GM12878 (cell line): ENCODE measurements at regions not wholly inside any gene's neighbourhood (a gene's known extent, or its start where the extent isn't known, plus 50 kb on each side); places are given as distances from the start of the nearest gene placed in this dataset.

Experiments used
- ATAC-seq: fragments of 200-7000 bp; cut with Tn5 transposase; 3 replicates; pipeline ENCODE4 v1.9.1; 2020; ENCODE audit warnings: mild to moderate bottlenecking, moderate library complexity
- BruUV-seq: library from RNA; stranded (reverse); fragments of 400-500 nt; replicated peaks from 2 replicates; lab custom pipeline; 2021; lab: Mats Ljungman, UMichigan
- CTCF ChIA-PET: fragments of 300-600 bp; sonication (Branson Sonifier 250); formaldehyde crosslinking; extraction: SDS; loops from one replicate; lab custom pipeline; 2021; ENCODE audit warnings: inconsistent platforms; lab: Yijun Ruan, JAX
- POLR2A ChIA-PET: fragments of 350-600 bp; formaldehyde crosslinking; extraction: SDS; loops from one replicate; lab custom pipeline; 2021; ENCODE audit warnings: inconsistent platforms; lab: Charles Lee
- RAD21 ChIA-PET: fragments of 300-600 bp; sonication (Branson Sonifier 250); formaldehyde crosslinking; loops from one replicate; lab custom pipeline; 2023; ENCODE audit warnings: antibody characterized with exemption; ENCODE audit not compliant: unreplicated experiment; lab: Charles Lee
- SMC1A ChIA-PET: fragments of 300-600 bp; sonication (Branson Sonifier 250); formaldehyde crosslinking; loops from one replicate; lab custom pipeline; 2023; ENCODE audit not compliant: unreplicated experiment, uncharacterized antibody; lab: Charles Lee
- DNase-seq: peaks from one replicate; pipeline ENCODE4 v3.0.0-alpha.2; 2011; ENCODE audit warnings: low read depth, low spot score
- FAIRE-seq: peaks from 3 replicates; lab custom pipeline; 2011; peaks lifted over from hg19 to GRCh38; lab: Jason Lieb, UNC
- H2AFZ ChIP-seq: 2 replicates; pipeline ENCODE4 v1.6.0; 2011; ENCODE audit warnings: low read depth, low read length, control low read depth; ENCODE audit not compliant: control insufficient read depth
- H3K27ac ChIP-seq: 2 replicates; pipeline ENCODE4 v1.5.1; 2011; ENCODE audit warnings: control low read depth; ENCODE audit not compliant: control insufficient read depth, insufficient read depth
- H3K27me3 ChIP-seq, 2 experiments: replicated peaks in 1 of 2; 2 replicates each; pipeline versions ENCODE4 v1.6.0 to v1.6.1; 2011; ENCODE audit warnings: low read length in 1 of 2; ENCODE audit not compliant: control insufficient read depth in 2 of 2, insufficient read depth in 2 of 2
- H3K36me3 ChIP-seq, 2 experiments: 2 replicates each; pipeline ENCODE4 v1.5.1; 2011; ENCODE audit warnings: low read length in 1 of 2; ENCODE audit not compliant: control insufficient read depth in 2 of 2, insufficient read depth in 2 of 2
- H3K4me1 ChIP-seq: 2 replicates; pipeline ENCODE4 v1.6.1; 2011; ENCODE audit warnings: mild to moderate bottlenecking, low read length, moderate library complexity, mixed read lengths; ENCODE audit not compliant: control insufficient read depth, insufficient read depth
- H3K4me2 ChIP-seq: 2 replicates; pipeline ENCODE4 v1.6.0; 2011; ENCODE audit warnings: control low read depth; ENCODE audit not compliant: control insufficient read depth, insufficient read depth
- H3K4me3 ChIP-seq: fragments of 200-600 bp; sonication (generic); 2 replicates; pipeline ENCODE4 v1.5.1; 2016
- H3K79me2 ChIP-seq: 2 replicates; pipeline ENCODE4 v1.6.0; 2011; ENCODE audit warnings: low read length; ENCODE audit not compliant: control insufficient read depth, insufficient read depth
- H3K9ac ChIP-seq: 2 replicates; pipeline ENCODE4 v1.8.0; 2011; ENCODE audit warnings: low read length, control low read depth, mixed read lengths; ENCODE audit not compliant: control insufficient read depth, insufficient read depth
- H3K9me3 ChIP-seq: replicated peaks from 3 replicates; pipeline ENCODE4 v1.5.1; 2011; ENCODE audit warnings: mild to moderate bottlenecking, low read length; ENCODE audit not compliant: control insufficient read depth, insufficient read depth
- H4K20me1 ChIP-seq: 2 replicates; pipeline ENCODE4 v1.6.0; 2011; ENCODE audit not compliant: control insufficient read depth, insufficient read depth
- CEBPB ChIP-seq, 2 experiments: fragments of 150-350 bp in 1 of 2; IDR thresholded peaks; 2 replicates each; pipeline ENCODE4 v1.6.1; 2012 to 2014; ENCODE audit warnings: low read depth in 2 of 2, low read length in 2 of 2, borderline replicate concordance in 1 of 2, inconsistent platforms in 1 of 2
- EED ChIP-seq: sonication (generic); IDR thresholded peaks from 2 replicates; pipeline ENCODE4 v1.6.1; 2016; ENCODE audit warnings: antibody characterized with exemption, low read depth
- HDAC2 ChIP-seq: fragments of 200-600 bp; sonication (generic); IDR thresholded peaks from 2 replicates; pipeline ENCODE4 v1.6.1; 2017
- IRF3 ChIP-seq: fragments of 450-650 bp; IDR thresholded peaks from 2 replicates; pipeline ENCODE4 v1.6.1; 2014; ENCODE audit warnings: mild to moderate bottlenecking
- JUNB ChIP-seq: IDR thresholded peaks from 2 replicates; pipeline ENCODE4 v1.6.1; 2016; ENCODE audit warnings: antibody characterized with exemption, mild to moderate bottlenecking
- MLLT1 ChIP-seq: fragments of 450-650 bp; IDR thresholded peaks from 2 replicates; pipeline ENCODE4 v1.6.1; 2016; ENCODE audit warnings: mild to moderate bottlenecking
- NFXL1 ChIP-seq: fragments of 450-650 bp; IDR thresholded peaks from 2 replicates; pipeline ENCODE4 v1.6.1; 2017; ENCODE audit warnings: antibody characterized with exemption, mild to moderate bottlenecking, borderline replicate concordance
- NR2F1 ChIP-seq: fragments of 450-650 bp; conservative IDR thresholded peaks from 2 replicates; pipeline ENCODE4 v1.6.1; 2017; ENCODE audit warnings: mild to moderate bottlenecking
- RB1 ChIP-seq: fragments of 450-650 bp; formaldehyde crosslinking; IDR thresholded peaks from 2 replicates; pipeline ENCODE4 v1.6.1; 2017; ENCODE audit warnings: mild to moderate bottlenecking, borderline replicate concordance
- RCOR1 ChIP-seq: conservative IDR thresholded peaks from 2 replicates; pipeline ENCODE4 v1.6.1; 2012; ENCODE audit warnings: low read depth, low read length, improper control_type of control experiment
- RUNX3 ChIP-seq: IDR thresholded peaks from 2 replicates; pipeline ENCODE4 v1.6.1; 2012; ENCODE audit warnings: low read length, inconsistent platforms
- STAT3 ChIP-seq: IDR thresholded peaks from 2 replicates; pipeline ENCODE4 v1.6.1; 2011; ENCODE audit warnings: low read depth, low read length, improper control_type of control experiment
- ZBTB11 ChIP-seq: fragments of 450-650 bp; formaldehyde crosslinking; IDR thresholded peaks from 2 replicates; pipeline ENCODE4 v1.5.0; 2022; ENCODE audit warnings: mild to moderate bottlenecking, missing genetic modification characterization
- ZNF217 ChIP-seq: fragments of 450-650 bp; IDR thresholded peaks from 2 replicates; pipeline ENCODE4 v1.6.1; 2017; ENCODE audit warnings: antibody characterized with exemption, mild to moderate bottlenecking
- WGBS: methylation state at CpG from one replicate; pipeline ENCODE4 v1.1.6; 2016; ENCODE audit warnings: low lambda C conversion rate; ENCODE audit not compliant: insufficient replicate concordance, insufficient coverage; ENCODE audit errors: missing lambda C conversion rate; 5-methylcytosine and 5-hydroxymethylcytosine counted together
- in situ Hi-C: fragments of 300-500 bp; cut with MboI; formaldehyde crosslinking; loops from 9 replicates; pipeline ENCODE4 v1.14.3; 2018; ENCODE audit warnings: mixed read lengths
- intact Hi-C: fragments of 100-400 bp; cut with micrococcal nuclease; formaldehyde crosslinking; loops from one replicate; pipeline ENCODE4 v1.14.2; 2022; ENCODE audit not compliant: unreplicated experiment
- TF ChIP-seq, protein P1 (sequence below): IDR thresholded peaks from 2 replicates; pipeline ENCODE4 v1.6.1; 2011; ENCODE audit warnings: mild to moderate bottlenecking, low read depth, low read length, moderate library complexity; ENCODE audit not compliant: insufficient replicate concordance

DNA sequence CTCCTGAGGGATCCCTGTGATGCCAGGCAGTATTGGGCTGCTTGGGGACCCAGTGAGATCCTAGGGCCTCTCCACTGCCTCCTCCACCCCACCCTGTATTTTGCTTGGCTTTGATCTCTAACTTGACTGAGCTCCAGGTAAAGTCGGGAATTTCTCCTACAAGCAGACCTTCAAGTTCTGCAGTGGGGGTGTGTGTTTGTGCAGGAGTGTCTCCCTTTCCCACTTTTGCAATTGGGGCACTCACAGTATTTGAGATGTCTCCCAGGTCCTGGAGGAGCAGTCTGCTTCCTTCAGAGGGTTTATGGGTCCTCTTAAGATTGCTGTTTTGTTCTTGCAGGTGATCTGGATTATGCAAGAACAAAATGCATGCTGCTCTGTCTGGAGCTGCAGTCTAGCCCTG, 68.9 kb downstream of the ALG10B start:
- FAIRE-seq: no peak
- ATAC-seq: no peak
- H4K20me1 ChIP-seq: no peaks in the 10 kb centered on the region
- H3K9ac ChIP-seq: no peak overlapping the region
- RAD21 ChIA-PET: interaction anchor here (1.4 kb wide), 1 partner anchor 10 kb away, joined by 3 read pairs; no protein-coding TSS in a partner anchor
- no peak for DNase-seq
- no peaks in the 10 kb centered on the region for H3K9me3 ChIP-seq
- no peaks in the 10 kb centered on the region for H3K4me1 ChIP-seq
- no peak overlapping the region for H3K27ac ChIP-seq
- no peak overlapping the region for H3K4me2 ChIP-seq
- H3K4me3 ChIP-seq: no peak overlapping the region
- no TSS peak for BruUV-seq
- H3K36me3 ChIP-seq: no peaks in the 10 kb centered on the region
- SMC1A ChIA-PET: interaction anchor here (0.6 to 1.8 kb wide), 5 partner anchors 11 to 159 kb away, joined by 3 to 5 read pairs (median 3); no protein-coding TSS in a partner anchor
- H3K27me3 ChIP-seq: no peaks in the 10 kb centered on the region
- TF ChIP-seq CEBPB (IDR thresholded peaks at IDR 0.05; ENCODE audit: borderline replicate concordance in 1 of 2, low read depth in 2 of 2, low read length in 2 of 2) (no peak), HDAC2 (no peak), ZBTB11 (CRISPR knock-in tag) (no peak), JUNB (no peak), EED (no peak), RCOR1 (no peak), MLLT1 (no peak), NFXL1 (no peak), RB1 (no peak), NR2F1 (no peak), ZNF217 (no peak), IRF3 (no peak), STAT3 (no peak), RUNX3 (no peak)
- TF ChIP-seq, protein P1, sequence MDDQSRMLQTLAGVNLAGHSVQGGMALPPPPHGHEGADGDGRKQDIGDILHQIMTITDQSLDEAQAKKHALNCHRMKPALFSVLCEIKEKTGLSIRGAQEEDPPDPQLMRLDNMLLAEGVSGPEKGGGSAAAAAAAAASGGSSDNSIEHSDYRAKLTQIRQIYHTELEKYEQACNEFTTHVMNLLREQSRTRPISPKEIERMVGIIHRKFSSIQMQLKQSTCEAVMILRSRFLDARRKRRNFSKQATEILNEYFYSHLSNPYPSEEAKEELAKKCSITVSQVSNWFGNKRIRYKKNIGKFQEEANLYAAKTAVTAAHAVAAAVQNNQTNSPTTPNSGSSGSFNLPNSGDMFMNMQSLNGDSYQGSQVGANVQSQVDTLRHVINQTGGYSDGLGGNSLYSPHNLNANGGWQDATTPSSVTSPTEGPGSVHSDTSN: no peak
- POLR2A ChIA-PET: no interaction called here
- intact Hi-C loops: no loop called here
- H2AFZ ChIP-seq: no peak overlapping the region
- in situ Hi-C loops: no loop called here
- WGBS: 57% methylated on average over 1 of the region's 1 CpG
- CTCF ChIA-PET: interaction anchor here (1.0 to 1.4 kb wide), 3 partner anchors 40 to 530 kb away, joined by 3 to 5 read pairs (median 4); no protein-coding TSS in a partner anchor
- H3K79me2 ChIP-seq: no peaks in the 10 kb centered on the region
